Suprapubic skin (tissue), 4 donors: ENCODE measurements at regions not wholly inside any gene's neighbourhood (a gene's known extent, or its start where the extent isn't known, plus 50 kb on each side); places are given as distances from the start of the nearest gene placed in this dataset.

Experiments
- DNase-seq, 2 donors: peaks; one replicate each; pipeline ENCODE4 v3.0.0-alpha.2; 2019; ENCODE audit warnings: low spot score in 2 of 2
- H3K27ac ChIP-seq: fragments of 200-600 bp; sonication (generic); one replicate; pipeline ENCODE4 v1.5.1; 2019
- H3K27me3 ChIP-seq: fragments of 200-600 bp; sonication (generic); one replicate; pipeline ENCODE4 v1.5.1; 2019
- H3K36me3 ChIP-seq: fragments of 200-600 bp; sonication (generic); one replicate; pipeline ENCODE4 v1.5.1; 2019
- H3K4me1 ChIP-seq: fragments of 200-600 bp; sonication (generic); one replicate; pipeline ENCODE4 v1.5.1; 2019
- H3K4me3 ChIP-seq: fragments of 200-600 bp; sonication (generic); one replicate; pipeline ENCODE4 v1.5.1; 2019; ENCODE audit warnings: mild to moderate bottlenecking
- H3K9me3 ChIP-seq: fragments of 200-600 bp; sonication (generic); one replicate; pipeline ENCODE4 v1.5.1; 2019
- CTCF ChIP-seq, 2 donors: fragments of 200-600 bp in 1 of 2; fragments of 450-650 bp in 1 of 2; sonication (generic) in 1 of 2; IDR thresholded peaks; one replicate each; pipeline ENCODE4 v1.5.1; 2016 to 2019; ENCODE audit warnings: antibody characterized with exemption in 2 of 2, mild to moderate bottlenecking in 1 of 2, moderate library complexity in 1 of 2
- EP300 ChIP-seq: sonication (generic); formaldehyde crosslinking; IDR thresholded peaks from one replicate; pipeline ENCODE4 v1.6.1; 2017; ENCODE audit warnings: antibody characterized with exemption
- POLR2A ChIP-seq, 2 donors: fragments of 450-650 bp; IDR thresholded peaks; one replicate each; pipeline ENCODE4 v1.6.1; 2017; ENCODE audit warnings: antibody characterized with exemption in 2 of 2, mild to moderate bottlenecking in 2 of 2, moderate library complexity in 2 of 2
- POLR2AphosphoS5 ChIP-seq, 3 donors: sonication (generic); formaldehyde crosslinking; IDR thresholded peaks; one replicate each; pipeline ENCODE4 v1.6.1; 2017; ENCODE audit warnings: antibody characterized with exemption in 3 of 3
- WGBS: methylation state at CpG from one replicate; pipeline ENCODE4 v1.1.5; 2018; 5-methylcytosine and 5-hydroxymethylcytosine counted together

GRCh38 chr17:63358111-63358839, 87.8 kb downstream of the CYB561 start:
- WGBS: 83% methylated on average over 6 of the region's 6 CpGs
- peaks cover 12% of the 10 kb centered on the region for H3K36me3 ChIP-seq
- no peaks in the 10 kb centered on the region for H3K27me3 ChIP-seq
- peaks cover 17% of the 10 kb centered on the region for H3K4me1 ChIP-seq
- TF ChIP-seq POLR2AphosphoS5 (IDR thresholded peaks at IDR 0.05): no peak
- TF ChIP-seq POLR2A (IDR thresholded peaks at IDR 0.05): no peak
- TF ChIP-seq CTCF (IDR thresholded peaks at IDR 0.05): no peak
- no peak for TF ChIP-seq EP300
- no peak for DNase-seq
- H3K4me3 ChIP-seq: no peak overlapping the region
- no peak overlapping the region for H3K27ac ChIP-seq
- no peaks in the 10 kb centered on the region for H3K9me3 ChIP-seq

- no peak for TF ChIP-seq POLR2AphosphoS5 (IDR thresholded peaks at IDR 0.05)
- no peak for DNase-seq
- peaks cover 17% of the 10 kb centered on the region for H3K4me1 ChIP-seq
- no peak overlapping the region for H3K27ac ChIP-seq
- no peaks in the 10 kb centered on the region for H3K27me3 ChIP-seq
- no peaks in the 10 kb centered on the region for H3K9me3 ChIP-seq
- H3K4me3 ChIP-seq: no peak overlapping the region
- H3K36me3 ChIP-seq: peaks cover 12% of the 10 kb centered on the region
- 89% methylated on average over 3 of the region's 3 CpGs for WGBS
These were observed 87.2 kb downstream of the CYB561 start for GRCh38 chr17:63358956-63359355.

- Histone ChIP-seq H3K9me3 (no peaks in the 10 kb centered on the region), H3K27me3 (no peaks in the 10 kb centered on the region), H3K27ac (no peak overlapping the region), H3K36me3 (peaks cover 8% of the 10 kb centered on the region), H3K4me3 (no peak overlapping the region), H3K4me1 (peaks cover 27% of the 10 kb centered on the region)
- 68% methylated on average over 3 of the region's 7 CpGs for WGBS
- no peak for TF ChIP-seq POLR2AphosphoS5 (IDR thresholded peaks at IDR 0.05)
- TF ChIP-seq CTCF (IDR thresholded peaks at IDR 0.05): no peak
- no peak for DNase-seq
These were observed 84.9 kb downstream of the CYB561 start for GRCh38 chr17:63361182-63361581.

- Histone ChIP-seq H3K4me1 (peaks cover 18% of the 10 kb centered on the region), H3K27me3 (no peaks in the 10 kb centered on the region), H3K4me3 (no peak overlapping the region), H3K27ac (no peak overlapping the region), H3K36me3 (peaks cover 8% of the 10 kb centered on the region), H3K9me3 (no peaks in the 10 kb centered on the region)
- 93% methylated on average over 2 of the region's 2 CpGs for WGBS
- no peak for DNase-seq
- TF ChIP-seq EP300 (no peak), POLR2AphosphoS5 (IDR thresholded peaks at IDR 0.05) (no peak), CTCF (IDR thresholded peaks at IDR 0.05) (no peak), POLR2A (IDR thresholded peaks at IDR 0.05) (no peak)
These were observed 84.0 kb downstream of the CYB561 start for GRCh38 chr17:63362115-63362514.

GRCh38 chr17:63364387-63364786, 81.7 kb downstream of the CYB561 start:
- Histone ChIP-seq H3K4me1 (peaks cover 15% of the 10 kb centered on the region), H3K36me3 (peaks cover 8% of the 10 kb centered on the region), H3K27ac (no peak overlapping the region), H3K27me3 (no peaks in the 10 kb centered on the region), H3K4me3 (no peak overlapping the region), H3K9me3 (no peaks in the 10 kb centered on the region)
- no peak for DNase-seq
- 32% methylated on average over 2 of the region's 2 CpGs for WGBS
- no peak for TF ChIP-seq POLR2A (IDR thresholded peaks at IDR 0.05)
- no peak for TF ChIP-seq CTCF (IDR thresholded peaks at IDR 0.05)
- no peak for TF ChIP-seq EP300
- TF ChIP-seq POLR2AphosphoS5 (IDR thresholded peaks at IDR 0.05): no peak

GRCh38 chr17:63364944-63365343, 81.2 kb downstream of the CYB561 start:
- H3K27ac ChIP-seq: no peak overlapping the region
- DNase-seq: no peak
- 64% methylated on average over 6 of the region's 6 CpGs for WGBS
- no peaks in the 10 kb centered on the region for H3K27me3 ChIP-seq
- H3K36me3 ChIP-seq: peaks cover 8% of the 10 kb centered on the region
- no peak overlapping the region for H3K4me3 ChIP-seq
- TF ChIP-seq POLR2AphosphoS5 (IDR thresholded peaks at IDR 0.05) (no peak), POLR2A (IDR thresholded peaks at IDR 0.05) (no peak), CTCF (IDR thresholded peaks at IDR 0.05) (no peak), EP300 (no peak)
- H3K4me1 ChIP-seq: peaks cover 15% of the 10 kb centered on the region
- no peaks in the 10 kb centered on the region for H3K9me3 ChIP-seq
